ENCODE measurements at regions not wholly inside any gene's neighbourhood (a gene's known extent, or its start where the extent isn't known, plus 50 kb on each side); places are given as distances from the start of the nearest gene placed in this dataset.
"Not testable (repeated sequence)": the region's sequence is repeated elsewhere in the genome, so short reads cannot be mapped to it uniquely, and the experiment has no call there.

DNA sequence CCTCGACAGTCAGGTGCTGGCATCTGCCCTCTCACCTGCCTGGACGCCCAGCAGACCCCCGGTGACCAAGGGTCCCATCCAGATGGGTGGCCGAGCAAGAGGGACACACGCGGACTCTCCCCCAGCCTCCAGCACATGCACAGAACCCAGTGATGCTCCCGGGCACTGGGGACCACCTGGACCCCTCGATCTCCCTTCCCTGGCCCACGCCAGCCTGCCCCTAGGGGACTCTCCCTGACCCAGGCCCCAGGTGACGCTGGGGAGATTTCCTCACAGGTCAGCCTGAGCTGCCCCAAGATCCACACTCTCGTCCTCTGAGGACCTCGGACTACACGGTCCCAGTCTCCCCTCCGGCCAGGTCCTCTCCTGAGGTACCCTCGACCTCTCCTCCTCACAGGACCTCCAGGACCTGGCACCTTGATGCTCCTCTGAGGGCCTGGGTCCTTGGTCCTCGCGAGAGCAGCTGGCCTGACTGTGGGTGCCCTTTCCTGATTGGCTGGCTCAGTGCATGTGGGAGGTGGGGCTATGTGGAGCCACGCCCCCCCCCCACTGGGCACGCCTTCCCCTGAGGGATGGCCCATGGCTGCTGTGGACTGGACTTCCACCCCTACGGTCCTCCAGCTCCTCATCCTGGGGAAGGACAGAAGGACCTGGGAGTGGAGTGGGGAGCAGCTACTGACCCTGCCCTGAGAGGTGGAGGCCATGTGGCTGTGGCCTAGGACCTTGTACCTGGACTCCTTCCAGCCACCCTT, 69.0 kb downstream of the PNMA6F start:
- TF ChIP-seq, protein P1, sequence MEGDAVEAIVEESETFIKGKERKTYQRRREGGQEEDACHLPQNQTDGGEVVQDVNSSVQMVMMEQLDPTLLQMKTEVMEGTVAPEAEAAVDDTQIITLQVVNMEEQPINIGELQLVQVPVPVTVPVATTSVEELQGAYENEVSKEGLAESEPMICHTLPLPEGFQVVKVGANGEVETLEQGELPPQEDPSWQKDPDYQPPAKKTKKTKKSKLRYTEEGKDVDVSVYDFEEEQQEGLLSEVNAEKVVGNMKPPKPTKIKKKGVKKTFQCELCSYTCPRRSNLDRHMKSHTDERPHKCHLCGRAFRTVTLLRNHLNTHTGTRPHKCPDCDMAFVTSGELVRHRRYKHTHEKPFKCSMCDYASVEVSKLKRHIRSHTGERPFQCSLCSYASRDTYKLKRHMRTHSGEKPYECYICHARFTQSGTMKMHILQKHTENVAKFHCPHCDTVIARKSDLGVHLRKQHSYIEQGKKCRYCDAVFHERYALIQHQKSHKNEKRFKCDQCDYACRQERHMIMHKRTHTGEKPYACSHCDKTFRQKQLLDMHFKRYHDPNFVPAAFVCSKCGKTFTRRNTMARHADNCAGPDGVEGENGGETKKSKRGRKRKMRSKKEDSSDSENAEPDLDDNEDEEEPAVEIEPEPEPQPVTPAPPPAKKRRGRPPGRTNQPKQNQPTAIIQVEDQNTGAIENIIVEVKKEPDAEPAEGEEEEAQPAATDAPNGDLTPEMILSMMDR (IDR thresholded peaks at IDR 0.05 in 8 of 11, conservative IDR thresholded peaks at IDR 0.05 in 3 of 11): not testable (repeated sequence)
- TF ChIP-seq POLR2A (IDR thresholded peaks at IDR 0.05): not testable (repeated sequence)

All from spleen (tissue), 7 donors.